NCI-H69 (cell line): ENCODE measurements at regions not wholly inside any gene's neighbourhood (a gene's known extent, or its start where the extent isn't known, plus 50 kb on each side); places are given as distances from the start of the nearest gene placed in this dataset.

Experiments used
- DNase-seq: peaks from one replicate; lab custom pipeline; 2025; lab: John Stamatoyannopoulos, UW

DNA sequence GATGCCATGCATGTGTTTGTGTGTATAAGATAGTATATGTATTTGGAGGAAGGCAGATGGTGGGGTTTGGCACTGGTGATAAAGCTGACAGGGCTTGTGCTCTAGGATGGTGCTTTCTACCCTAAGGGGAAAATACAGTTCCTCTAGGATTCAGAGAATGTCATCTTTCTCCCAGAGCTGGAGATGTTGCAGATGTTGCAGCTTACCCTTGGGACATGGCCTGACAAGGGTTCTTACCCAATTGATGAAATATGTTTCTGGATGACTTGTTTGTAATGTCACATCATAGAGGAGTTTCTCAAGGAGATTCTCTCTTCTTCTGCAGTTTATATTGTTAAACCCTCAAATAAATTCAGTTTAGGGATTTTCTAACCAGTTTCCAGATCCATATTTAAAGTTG is 52.5 kb upstream of the PITX2 start:
- no peak for DNase-seq

DNA sequence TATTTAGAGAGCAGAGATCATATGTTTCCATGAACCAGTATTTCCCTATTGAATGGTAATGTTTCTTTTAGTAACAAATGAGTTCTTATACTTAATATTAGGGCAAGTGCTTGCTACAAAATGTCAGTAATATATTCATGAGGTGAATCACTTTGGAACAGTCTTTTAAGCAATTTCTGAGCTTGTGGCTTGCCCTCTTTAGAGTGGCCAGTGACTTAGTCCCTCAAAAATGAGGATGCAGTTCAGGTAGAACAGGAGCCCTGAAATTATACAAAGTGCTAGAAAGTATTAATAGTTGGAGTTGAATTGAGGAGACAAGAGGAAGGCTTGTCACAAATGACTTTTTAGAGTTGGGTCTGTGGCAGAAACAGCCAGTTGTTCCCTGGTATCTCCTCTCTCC is 53.4 kb upstream of the PITX2 start:
- DNase-seq, result no peak

DNA sequence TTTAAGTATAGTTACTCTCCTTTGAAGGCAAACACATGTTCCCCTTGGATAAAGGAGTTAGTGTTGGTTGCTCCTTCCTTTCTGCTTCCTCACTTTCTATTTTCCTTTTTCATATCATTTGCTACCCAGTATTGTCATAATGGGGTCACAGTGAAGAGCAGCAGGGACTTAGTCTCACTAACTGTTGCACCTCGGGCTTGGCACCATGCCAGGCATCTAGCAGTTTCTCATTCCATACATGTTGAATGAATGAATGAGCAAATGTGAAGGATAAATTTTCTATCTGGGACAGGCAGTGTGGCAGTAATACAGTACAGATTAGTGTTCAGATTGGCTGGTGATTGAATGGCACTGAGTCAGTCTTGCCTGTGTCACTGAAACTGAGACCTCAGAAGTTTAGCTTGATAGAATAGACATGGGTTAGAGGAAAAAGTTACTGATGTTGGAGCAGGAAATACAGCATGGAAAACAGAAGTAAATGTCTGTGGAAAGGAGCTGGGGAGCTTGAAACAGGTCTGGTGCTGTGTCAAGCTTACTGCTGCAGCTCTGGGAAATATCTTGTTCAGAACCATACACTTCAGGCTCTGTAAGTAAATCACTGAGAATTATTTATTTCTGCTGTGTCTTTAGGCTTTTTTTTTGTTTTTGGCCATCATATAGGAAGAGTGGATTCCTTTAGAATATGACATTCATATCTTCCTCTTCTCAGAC is 55.8 kb upstream of the PITX2 start:
- DNase-seq, result no peak

DNA sequence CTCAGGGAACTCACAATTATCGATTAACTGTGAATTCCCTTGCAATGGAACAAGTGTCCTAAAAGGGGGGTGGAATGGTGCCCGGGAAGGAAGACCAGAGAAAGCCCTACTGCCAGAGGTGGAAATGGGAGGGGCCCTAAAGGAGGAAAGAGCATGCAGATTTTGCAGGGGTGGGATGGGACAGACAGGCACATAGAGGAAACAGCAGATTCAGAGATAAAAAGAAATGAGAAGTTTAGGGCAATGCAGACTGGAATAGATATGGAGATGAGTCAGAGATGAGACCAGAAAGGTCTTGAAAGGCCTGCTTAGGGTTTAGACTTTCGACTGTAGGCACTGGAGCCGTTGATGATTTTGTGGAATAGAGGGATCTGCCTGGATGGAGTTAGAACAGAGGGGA is 57.4 kb upstream of the PITX2 start:
- no peak for DNase-seq

DNA sequence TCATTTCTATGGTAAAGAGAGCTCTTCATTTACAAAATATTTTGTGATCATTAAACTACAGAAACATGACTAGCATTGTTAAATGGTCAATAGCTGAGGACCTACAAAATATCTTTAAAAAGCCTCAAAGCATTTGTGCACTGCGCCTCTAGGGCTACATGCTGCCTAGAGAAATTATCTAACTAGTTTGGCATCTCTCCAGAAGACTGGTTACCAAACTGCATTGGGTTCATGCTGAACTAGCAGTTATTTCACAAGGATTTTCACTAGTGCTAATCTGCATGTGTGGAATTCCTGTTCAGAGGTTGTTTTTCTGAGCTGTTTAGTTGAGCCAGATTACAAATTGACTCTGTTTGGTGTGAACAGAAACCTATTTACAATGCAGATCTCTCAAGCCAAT is 58.5 kb upstream of the PITX2 start:
- peak; percentile 43 for DNase-seq

DNA sequence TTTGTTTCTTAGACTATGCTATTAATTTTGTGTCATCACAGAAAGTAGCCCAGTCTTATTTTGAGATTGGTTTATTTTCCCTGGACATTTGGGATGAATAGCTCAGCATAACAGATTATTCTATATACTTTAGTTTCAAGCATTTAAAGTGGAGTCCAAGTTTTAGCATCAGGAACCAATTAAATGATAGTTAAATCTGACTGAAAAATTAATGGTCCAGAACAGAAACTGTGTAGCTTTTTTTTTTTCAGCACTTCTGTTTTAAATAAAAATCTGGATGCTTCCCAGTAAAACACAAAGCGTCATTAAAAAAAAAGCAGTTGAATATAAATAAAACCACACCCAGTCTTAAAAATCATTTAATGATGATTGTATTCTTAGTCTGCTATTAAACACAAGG is 59.4 kb upstream of the PITX2 start:
- DNase-seq, result peak; percentile 16

DNA sequence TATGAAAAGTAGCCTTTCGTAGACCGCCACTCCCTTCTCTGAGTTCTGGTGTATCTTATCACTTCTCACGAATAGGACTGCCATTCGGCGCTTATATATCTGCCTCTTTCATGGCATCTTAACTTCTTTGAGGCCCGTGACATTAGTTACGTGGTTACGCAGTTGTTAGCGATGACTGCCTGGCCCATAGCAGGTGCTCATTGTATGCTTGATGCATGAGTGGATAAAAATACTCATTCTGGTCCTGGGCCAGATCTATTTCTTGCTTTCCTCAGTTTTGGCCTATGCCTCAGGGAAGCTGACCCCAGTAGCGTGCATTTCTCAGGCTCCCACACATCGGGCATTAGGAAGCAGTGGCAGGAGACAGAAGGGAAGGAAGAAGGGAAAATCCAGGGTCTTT is 60.7 kb upstream of the PITX2 start:
- DNase-seq, result no peak

DNA sequence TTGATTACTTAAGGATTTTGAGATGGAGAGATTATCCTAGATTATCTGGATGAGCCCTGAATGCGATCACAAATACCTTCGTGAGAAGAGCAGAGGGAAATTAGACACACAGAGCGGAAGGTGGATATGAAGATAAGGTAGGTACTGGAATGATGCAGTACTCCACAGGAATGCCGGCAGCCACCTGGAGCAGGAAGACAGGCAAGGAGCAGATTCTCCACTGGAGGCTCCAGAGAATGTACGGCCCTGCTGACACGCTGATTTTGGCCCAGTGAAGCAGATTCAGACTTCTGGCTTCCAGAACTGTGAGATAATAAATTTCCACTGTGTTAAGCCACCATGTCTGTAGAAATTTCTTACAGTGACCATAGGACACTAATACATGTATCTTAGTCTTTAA is 79.4 kb upstream of the PITX2 start:
- no peak for DNase-seq

DNA sequence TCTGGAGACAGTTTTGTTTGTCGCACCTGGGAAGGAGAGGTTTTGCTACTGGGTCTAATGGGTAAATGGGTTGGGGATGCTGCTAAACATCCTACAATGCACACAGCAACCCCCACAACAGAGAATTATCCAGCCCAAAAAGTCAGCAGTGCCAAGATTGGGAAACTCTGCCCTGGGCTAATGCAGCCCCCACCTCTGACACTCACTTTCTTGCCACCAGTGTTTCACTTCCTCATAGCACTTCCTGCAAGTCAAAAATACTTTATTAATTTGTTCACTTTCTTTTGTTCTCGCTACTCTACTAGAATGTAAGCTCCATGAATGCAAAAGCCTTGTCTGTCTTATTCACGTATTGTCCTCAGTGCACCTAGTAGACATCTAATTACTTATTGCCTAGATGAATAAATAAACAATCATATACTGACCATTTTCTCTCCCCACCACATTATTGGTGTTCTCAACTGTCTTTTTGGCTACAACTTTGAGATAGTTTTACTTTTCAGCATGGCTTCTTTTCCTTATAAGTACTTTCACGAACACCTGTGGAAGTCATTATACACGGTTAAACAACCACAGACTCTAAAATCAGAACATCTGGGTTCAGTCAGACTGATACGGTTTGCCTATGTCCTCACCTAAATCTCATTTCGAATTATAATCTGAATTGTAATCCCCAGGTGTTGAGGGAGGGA is 82.0 kb upstream of the PITX2 start:
- no peak for DNase-seq

DNA sequence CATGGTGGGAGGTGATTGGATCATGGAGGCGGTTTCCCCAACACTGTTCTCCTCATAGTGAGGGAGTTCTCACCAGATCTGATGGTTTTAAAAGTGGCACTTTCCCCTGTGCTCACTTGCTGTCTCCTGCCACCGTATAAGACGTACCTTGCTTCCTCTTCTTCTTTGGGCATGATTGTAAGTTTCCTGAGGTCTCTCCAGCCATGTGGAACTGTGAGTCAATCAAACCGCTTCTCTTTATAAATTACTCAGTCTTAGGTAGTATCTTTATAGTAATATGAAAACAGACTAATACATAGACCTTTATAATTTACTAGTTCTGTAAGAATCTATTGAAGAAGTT is 82.5 kb upstream of the PITX2 start:
- DNase-seq, result no peak

DNA sequence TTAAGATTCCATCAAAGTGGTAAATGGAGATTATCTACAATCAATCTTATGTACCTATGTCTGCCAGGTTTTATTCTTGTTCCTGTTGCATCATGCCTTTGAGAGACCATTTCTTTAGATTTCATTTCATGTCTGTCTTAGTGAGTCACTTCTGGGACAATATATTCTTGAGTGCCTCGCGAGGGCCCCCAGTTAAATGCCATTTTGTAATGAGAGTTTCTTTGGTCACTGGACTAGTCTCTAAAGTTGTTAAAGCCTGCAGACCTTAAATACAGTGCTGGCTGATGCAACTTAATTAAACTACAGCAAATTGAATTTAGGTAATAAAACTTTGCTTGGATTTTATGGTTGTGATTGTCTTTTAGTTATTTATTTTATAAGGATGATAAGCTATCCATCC is 87.2 kb upstream of the PITX2 start:
- no peak for DNase-seq

DNA sequence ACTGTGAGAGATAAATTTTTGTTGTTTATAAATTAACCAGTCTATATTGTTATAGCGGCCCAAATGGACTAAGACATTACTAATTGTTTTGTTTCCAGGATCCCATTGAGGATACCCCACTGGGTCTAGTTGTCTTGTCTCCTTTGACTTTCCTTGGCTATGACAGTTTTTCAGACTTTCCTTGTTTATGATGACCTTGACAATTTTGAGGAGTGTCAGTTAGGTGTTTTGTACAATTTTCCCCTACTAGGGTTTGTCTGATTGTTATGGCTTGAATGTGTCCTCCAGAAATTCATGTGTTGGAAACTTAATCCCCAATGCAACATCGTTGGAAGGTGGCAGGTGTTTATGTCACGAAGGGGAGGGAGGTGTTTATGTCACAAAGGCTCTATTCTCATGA is 89.6 kb upstream of the PITX2 start:
- no peak for DNase-seq

DNA sequence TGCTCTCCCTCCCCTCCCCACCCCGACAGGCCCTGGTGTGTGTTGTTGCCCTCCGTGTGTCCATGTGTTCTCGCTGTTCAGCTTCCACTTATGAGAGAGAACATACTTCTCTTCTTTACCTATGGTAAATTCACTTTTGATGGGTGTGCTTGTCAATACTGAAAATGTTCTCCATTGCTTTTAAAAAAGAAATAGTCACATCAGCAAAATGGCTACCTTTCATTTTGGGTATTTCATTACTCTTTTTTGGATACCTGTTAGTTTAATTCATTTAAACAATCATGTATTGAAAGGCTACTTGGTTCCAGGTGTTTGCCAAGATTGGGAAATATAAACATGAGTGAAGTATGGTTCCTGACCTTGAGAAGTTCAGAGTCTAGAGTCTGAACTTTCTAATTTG is 107.4 kb upstream of the PITX2 start:
- no peak for DNase-seq

DNA sequence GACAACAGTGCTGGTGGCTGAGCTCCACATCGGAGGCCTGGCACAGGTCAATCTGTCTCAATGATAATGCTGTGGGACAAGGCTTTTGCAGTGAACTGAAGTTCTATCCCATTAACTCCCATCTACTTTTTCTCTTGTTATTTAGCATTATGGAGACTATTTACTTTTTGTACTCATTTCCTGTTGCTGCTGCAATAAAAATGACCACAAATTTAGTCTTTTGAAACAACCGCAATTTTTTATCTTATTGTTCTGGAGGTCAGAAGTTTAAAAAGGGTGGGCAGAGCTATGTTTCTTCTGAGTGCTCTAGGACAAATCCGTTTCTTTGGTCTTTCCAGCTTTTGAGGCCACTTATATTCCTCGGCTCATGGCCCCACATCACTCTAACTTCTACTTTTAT is 111.0 kb upstream of the PITX2 start:
- no peak for DNase-seq

DNA sequence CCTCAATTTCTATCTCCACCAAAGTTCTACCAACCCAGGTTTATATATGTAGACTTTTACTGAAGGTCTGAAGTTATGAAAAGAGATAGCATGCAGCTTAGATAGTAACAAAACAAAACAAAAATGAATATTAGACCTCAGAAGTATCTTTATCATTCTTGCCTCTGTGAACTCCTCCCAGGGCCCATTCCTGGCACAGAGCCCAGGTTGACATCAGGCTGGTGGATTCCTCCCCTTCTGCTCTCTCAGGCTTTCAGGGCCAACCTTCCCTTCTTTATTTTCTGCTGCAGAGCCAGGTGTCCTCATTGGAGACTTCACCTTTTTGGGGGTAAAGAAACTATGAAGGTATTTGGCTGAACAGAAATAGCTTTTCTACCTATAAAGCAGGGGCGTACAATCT is 112.8 kb upstream of the PITX2 start:
- peak; percentile 28 for DNase-seq

DNA sequence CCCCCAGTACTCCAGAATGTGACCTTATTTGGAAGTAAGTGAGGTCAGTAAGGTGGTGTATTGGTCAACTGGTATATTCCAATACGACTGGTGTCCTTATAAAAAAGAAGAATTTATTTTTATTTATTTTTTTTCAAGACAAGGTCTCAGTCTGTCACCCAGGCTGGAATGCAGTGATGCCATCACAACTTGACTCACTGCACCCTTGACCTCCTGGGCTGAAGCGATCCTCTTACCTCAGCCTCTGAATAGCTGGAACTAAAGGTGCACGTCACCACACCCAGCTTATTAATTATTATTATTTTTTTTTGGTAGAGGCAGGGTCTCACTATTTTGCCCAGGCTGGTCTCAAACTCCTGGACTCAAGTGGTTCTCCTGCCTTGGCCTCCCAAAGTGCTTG is 115.1 kb upstream of the PITX2 start:
- no peak for DNase-seq

DNA sequence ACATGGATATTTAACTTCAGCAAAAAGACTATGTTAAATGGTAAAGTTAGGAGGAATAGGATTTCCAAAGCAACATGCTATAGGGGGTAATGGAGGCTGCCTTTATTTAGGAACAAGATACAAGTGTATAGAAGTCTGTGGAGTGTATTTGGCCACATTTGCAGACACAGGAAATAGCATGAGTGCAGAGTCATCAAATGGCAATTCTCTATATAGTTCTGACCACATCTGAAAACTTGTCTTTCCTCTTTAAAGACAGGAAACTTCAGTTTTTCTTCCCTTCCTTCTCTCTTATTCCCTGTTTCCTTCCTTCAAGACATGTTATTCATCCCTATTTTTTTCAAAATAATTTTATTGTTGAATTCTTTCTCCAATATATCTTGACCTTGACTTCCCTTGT is 119.3 kb upstream of the PITX2 start:
- no peak for DNase-seq

DNA sequence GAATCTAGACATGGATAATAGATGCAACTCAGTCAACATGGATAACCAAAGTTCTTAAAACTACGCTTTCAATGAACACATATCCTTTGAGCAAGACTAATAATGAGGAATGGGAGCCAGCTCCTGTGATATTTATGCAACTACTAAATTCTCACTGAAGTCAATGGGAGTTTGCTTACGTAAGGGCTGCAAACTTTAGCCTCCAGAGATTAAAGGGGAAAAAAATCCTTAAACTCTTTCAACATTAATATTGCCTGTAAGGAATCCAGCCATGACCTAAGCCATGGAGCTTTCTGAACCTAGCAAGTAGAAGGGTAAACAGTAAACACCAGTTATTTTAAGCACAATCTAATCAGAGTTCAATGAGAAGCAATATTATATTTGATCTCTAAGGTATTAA is 125.2 kb upstream of the PITX2 start:
- no peak for DNase-seq

DNA sequence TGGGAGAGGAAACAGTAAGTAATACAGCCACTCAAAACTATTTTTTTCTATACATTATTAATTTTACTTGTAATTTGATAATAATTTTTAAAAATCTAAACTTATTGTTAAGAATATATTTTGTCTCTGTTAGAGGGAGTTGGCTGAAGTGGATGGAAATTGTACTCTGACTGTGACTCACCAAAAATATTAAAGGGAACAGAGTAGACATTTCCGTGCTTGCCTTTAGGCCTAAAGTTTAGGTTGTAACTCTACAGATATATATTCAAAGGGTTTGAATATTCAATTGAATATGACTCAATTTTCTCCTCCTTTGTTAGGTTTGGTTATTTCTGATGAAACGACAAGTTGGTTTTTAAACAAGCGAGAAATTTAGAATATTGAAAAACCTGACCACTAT is 128.3 kb upstream of the PITX2 start:
- DNase-seq, result no peak

DNA sequence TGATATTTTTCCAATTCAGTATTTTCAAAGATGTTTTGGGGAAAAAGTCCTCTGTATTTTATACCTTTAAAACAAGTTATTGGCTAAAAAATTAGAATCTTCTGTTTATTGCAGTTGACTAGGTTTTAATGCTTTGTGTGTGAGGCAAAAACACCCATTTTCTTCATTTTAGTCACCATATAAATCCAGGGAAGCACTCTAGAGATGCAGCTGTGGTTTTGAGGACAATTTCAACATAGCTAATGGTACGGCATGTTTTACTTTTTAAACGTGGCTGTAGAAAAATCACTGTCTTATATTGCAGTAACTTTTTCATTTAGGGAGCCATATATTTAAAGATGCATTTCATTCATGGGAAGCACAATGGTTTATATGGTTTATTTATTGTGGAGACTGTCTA is 129.1 kb upstream of the PITX2 start:
- DNase-seq, result no peak

DNA sequence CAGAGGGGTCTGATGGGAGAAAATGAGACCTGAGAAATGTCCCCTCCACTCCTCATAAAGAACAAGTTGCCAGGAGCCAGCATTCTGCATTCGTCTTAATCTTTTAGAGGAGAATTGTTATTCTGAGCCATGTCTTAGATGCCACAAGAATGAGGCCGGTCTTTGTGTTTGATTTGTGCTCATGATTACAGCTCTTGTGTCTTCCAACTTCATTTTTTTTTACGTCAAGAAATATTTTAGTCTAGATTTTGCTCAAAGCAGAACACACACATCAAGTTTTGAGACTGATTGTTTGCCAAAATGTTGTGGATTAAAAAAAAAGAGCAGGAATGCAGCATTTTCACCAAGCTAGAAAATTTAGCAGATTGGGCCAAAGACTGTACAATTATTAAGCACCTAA is 130.6 kb upstream of the PITX2 start:
- no peak for DNase-seq

DNA sequence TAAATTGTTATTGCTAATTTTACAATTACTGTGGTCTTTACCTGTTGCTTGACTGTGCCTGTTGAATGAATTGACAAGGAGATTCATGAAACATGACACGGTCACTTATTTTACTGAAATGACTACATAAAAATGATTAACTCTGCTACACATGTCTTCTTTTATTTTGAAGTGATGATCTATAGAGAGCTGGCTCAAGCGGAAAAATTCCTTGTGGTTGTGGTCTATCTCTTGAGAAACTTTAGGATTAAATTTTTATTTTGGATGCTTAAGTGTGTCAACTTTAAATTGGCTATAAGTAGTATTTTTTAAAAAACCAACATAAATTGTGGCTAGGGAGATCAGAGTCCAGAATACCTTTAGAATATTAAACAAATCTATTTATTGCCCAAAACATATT is 131.8 kb upstream of the PITX2 start:
- no peak for DNase-seq

DNA sequence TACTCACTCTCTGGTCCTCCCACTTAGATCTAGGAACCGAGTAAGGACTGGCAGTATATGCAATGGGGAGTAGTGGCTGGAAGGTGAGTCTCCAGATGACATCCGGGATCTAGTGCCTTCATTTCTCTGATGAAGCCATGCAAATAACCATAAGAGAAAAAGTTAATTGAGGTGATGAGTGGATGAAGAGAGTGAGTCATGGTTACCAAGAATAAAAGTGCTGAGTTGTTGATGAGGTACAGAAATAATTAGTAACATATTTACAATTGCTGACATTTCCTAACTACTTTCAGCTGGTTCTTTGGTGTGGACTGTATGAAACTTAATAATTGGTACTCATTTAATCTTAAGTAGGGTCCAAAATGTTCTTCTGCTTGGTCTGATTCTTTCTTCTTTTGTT is 146.7 kb upstream of the PITX2 start:
- DNase-seq, result no peak

DNA sequence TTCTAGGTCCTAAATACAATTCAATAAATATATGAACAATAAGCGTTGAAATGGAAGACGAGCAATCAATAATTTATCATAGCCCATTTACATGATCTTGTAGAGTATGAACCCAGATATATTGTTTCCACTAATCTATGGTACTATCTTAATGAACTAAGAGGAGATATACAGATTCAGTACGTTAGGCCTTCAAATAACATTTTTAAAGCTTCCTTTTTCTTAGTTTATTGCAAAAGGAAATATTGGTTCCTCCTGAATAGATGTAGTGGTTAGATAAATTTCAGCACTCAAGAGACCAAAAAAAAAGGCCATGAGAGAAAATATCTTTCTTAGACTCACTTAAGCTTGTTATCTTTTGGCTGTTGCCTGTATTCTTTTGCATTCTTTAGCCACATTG is 147.5 kb upstream of the PITX2 start:
- no peak for DNase-seq
